Activated B cell treated with CpG ODN at 0.5 μM for 24 hours (primary cell): ENCODE measurements at regions not wholly inside any gene's neighbourhood (a gene's known extent, or its start where the extent isn't known, plus 50 kb on each side); places are given as distances from the start of the nearest gene placed in this dataset.

Experiments
- ATAC-seq: fragments of 200-7000 bp; cut with Tn5 transposase; one replicate; pipeline ENCODE4 v1.10.0; 2021; ENCODE audit warnings: low read depth, mild to moderate bottlenecking, moderate library complexity
- CTCF ChIA-PET: fragments of 350-600 bp; sonication (Branson Sonifier 250); formaldehyde crosslinking; loops from one replicate; lab custom pipeline; 2021; ENCODE audit warnings: antibody characterized with exemption; lab: Charles Lee
- POLR2A ChIA-PET: fragments of 350-600 bp; sonication (Branson Sonifier 250); formaldehyde crosslinking; loops from one replicate; lab custom pipeline; 2021; ENCODE audit warnings: antibody characterized with exemption; lab: Charles Lee
- DNase-seq: peaks from one replicate; pipeline ENCODE4 v3.0.0; 2022
- H3K27ac Mint-ChIP-seq: one replicate; pipeline ENCODE4 v1.8.0; 2020; ENCODE audit warnings: mixed read lengths
- H3K27me3 Mint-ChIP-seq: one replicate; pipeline ENCODE4 v1.8.0; 2021; ENCODE audit warnings: mixed read lengths
- H3K36me3 Mint-ChIP-seq: one replicate; pipeline ENCODE4 v1.8.0; 2021; ENCODE audit warnings: low read depth, mixed read lengths
- H3K4me1 Mint-ChIP-seq: one replicate; pipeline ENCODE4 v1.8.0; 2021; ENCODE audit warnings: mixed read lengths
- H3K4me3 Mint-ChIP-seq: one replicate; pipeline ENCODE4 v1.8.0; 2020; ENCODE audit warnings: mild to moderate bottlenecking, mixed read lengths
- H3K9me3 Mint-ChIP-seq: one replicate; pipeline ENCODE4 v1.8.0; 2020; ENCODE audit warnings: mixed read lengths
- intact Hi-C: fragments of 100-400 bp; cut with micrococcal nuclease; formaldehyde crosslinking; loops from one replicate; pipeline ENCODE4 v1.15.1; 2024
- TF ChIP-seq, protein P1 (sequence below): fragments of 200-600 bp; IDR thresholded peaks from one replicate; pipeline ENCODE4 v1.8.0; 2022; ENCODE audit warnings: antibody characterized with exemption, mild to moderate bottlenecking

DNA sequence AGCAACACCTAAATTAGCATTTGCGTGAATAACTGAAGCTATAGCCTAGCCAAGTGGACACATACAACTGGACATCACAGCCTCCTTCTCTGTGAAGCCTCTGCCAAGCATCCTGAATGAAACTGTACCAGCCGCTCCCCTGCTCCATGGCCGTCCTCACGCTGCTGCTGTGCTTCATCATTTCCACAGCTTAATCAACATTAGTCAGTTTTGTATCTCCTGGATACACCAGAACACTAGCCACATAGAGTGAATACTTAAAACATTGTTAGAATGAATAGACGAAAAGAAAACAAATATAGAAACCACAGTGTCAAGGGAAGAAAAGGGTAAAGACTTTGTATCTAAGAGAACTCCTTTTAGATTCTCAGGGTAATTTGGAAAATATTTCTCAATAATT, 1526.9 kb downstream of the EFNB2 start:
- ATAC-seq (no peak), DNase-seq (no peak)
- Mint-ChIP-seq H3K27ac (no peak overlapping the region), H3K36me3 (no peaks in the 10 kb centered on the region), H3K27me3 (no peaks in the 10 kb centered on the region), H3K4me1 (no peaks in the 10 kb centered on the region), H3K4me3 (no peak overlapping the region), H3K9me3 (no peaks in the 10 kb centered on the region)
- ChIA-PET POLR2A (no interaction called here), CTCF (no interaction called here)
- intact Hi-C loops: no loop called here
- TF ChIP-seq, protein P1, sequence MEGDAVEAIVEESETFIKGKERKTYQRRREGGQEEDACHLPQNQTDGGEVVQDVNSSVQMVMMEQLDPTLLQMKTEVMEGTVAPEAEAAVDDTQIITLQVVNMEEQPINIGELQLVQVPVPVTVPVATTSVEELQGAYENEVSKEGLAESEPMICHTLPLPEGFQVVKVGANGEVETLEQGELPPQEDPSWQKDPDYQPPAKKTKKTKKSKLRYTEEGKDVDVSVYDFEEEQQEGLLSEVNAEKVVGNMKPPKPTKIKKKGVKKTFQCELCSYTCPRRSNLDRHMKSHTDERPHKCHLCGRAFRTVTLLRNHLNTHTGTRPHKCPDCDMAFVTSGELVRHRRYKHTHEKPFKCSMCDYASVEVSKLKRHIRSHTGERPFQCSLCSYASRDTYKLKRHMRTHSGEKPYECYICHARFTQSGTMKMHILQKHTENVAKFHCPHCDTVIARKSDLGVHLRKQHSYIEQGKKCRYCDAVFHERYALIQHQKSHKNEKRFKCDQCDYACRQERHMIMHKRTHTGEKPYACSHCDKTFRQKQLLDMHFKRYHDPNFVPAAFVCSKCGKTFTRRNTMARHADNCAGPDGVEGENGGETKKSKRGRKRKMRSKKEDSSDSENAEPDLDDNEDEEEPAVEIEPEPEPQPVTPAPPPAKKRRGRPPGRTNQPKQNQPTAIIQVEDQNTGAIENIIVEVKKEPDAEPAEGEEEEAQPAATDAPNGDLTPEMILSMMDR: no peak

DNA sequence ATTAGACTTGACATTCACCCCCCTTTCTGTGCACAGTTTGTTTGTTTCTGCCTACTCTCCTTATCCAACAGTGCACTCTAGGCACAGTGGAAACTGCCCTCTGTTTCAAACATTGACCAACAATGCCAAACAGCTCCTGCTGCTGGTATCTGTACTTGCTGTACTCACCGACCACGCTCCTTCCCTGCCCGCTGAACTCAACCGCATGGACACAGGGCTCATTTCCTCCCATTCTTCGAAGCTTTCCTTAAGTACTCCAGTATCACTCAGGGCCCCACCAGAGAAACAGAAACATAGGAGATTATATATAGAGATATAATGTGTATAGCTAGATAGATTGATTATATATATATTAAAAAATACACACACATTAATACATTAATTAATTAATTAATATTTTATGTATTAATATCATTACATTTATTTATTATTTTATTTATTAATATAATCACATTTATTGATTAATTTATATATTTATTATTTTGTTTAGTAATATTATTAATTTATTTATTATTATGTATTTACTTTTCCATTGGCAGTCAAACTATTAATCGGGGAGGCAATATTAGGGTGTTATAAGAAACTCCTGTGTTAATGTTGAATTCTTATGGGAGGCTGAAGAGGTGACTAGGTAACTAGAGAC, 1528.2 kb downstream of the EFNB2 start:
- Mint-ChIP-seq H3K9me3 (no peaks in the 10 kb centered on the region), H3K27ac (no peak overlapping the region), H3K36me3 (no peaks in the 10 kb centered on the region), H3K4me3 (no peak overlapping the region), H3K27me3 (no peaks in the 10 kb centered on the region), H3K4me1 (no peaks in the 10 kb centered on the region)
- no peak for DNase-seq
- CTCF ChIA-PET: no interaction called here
- TF ChIP-seq, protein P1: no peak
- ATAC-seq: no peak
- intact Hi-C loops: no loop called here
- POLR2A ChIA-PET: no interaction called here

DNA sequence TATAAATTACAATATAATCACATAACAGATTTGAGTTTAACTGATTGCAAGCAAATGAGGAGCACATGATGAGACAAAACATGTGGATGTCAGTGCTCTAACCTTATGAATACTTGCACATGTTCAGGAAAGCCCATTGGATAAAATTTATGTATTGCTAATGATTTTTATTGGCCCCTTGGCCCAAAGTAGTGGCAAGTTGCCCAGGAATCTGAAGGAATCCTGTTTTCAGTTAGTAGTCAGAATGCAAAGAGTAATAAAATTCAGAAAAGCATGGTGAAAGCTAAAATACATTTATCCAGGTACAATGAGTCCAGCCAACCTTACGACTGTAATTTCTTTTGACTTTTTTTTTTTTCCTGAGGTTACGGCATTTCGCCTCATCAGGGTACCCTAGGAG, 1539.4 kb downstream of the EFNB2 start:
- Mint-ChIP-seq H3K27me3 (no peaks in the 10 kb centered on the region), H3K9me3 (peaks cover 5% of the 10 kb centered on the region), H3K36me3 (no peaks in the 10 kb centered on the region), H3K4me1 (no peaks in the 10 kb centered on the region), H3K4me3 (no peak overlapping the region), H3K27ac (no peak overlapping the region)
- TF ChIP-seq, protein P1: no peak
- CTCF ChIA-PET: no interaction called here
- ATAC-seq (no peak), DNase-seq (no peak)
- intact Hi-C loops: no loop called here
- POLR2A ChIA-PET: no interaction called here

DNA sequence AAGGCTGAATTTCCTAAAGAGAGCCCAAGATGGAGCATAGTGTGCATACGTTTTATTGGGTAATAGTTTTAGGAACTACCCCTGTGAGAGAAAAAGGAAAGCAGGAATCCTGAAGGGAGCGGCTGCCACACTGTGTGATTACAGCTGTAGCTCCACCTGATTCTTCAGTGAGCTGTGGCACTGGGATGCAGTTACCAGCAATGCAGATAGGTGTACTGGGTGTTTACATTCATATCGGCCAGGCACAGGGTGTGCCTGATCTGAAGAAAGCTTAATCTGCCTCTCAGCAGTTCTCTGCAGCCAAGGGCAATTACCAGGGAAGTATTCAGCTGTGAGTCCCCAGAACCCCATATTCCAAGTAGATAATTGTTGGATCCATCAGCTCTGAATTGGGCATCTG, 1541.8 kb downstream of the EFNB2 start:
- no peak overlapping the region for H3K27ac Mint-ChIP-seq
- CTCF ChIA-PET: no interaction called here
- H3K9me3 Mint-ChIP-seq: peaks cover 5% of the 10 kb centered on the region
- H3K4me3 Mint-ChIP-seq: no peak overlapping the region
- intact Hi-C loops: no loop called here
- no peaks in the 10 kb centered on the region for H3K4me1 Mint-ChIP-seq
- H3K27me3 Mint-ChIP-seq: no peaks in the 10 kb centered on the region
- POLR2A ChIA-PET: no interaction called here
- H3K36me3 Mint-ChIP-seq: no peaks in the 10 kb centered on the region
- ATAC-seq (no peak), DNase-seq (no peak)
- TF ChIP-seq, protein P1: no peak

DNA sequence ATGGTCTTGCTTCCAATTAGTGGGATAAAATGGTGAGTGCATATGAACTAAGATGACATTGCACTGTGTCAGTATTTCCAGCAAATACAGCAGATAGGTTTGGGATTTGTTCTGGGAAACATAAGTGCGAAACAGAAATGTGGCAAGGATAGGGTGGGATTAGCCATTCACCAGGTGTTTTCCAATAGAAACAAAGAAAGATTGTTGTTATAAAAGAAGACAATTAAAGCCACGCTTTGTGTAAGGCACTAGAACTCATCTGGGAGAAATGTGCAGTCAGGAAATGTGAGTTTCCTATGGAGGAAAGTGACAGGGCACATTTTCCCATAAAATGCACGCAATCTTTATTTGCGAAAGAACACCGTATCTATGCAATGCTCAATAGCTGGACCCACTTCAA, 1547.8 kb downstream of the EFNB2 start:
- Mint-ChIP-seq H3K4me1 (peaks cover 10% of the 10 kb centered on the region), H3K27me3 (no peaks in the 10 kb centered on the region), H3K36me3 (no peaks in the 10 kb centered on the region), H3K9me3 (no peaks in the 10 kb centered on the region), H3K27ac (no peak overlapping the region), H3K4me3 (no peak overlapping the region)
- CTCF ChIA-PET: no interaction called here
- POLR2A ChIA-PET: no interaction called here
- TF ChIP-seq, protein P1: no peak
- intact Hi-C loops: no loop called here
- no peak for DNase-seq
- ATAC-seq: no peak
